HCT116 (cell line): ENCODE measurements at regions not wholly inside any gene's neighbourhood (a gene's known extent, or its start where the extent isn't known, plus 50 kb on each side); places are given as distances from the start of the nearest gene placed in this dataset.

Experiments
- CEBPB ChIP-seq: IDR thresholded peaks from 2 replicates; pipeline ENCODE4 v1.6.1; 2012; ENCODE audit warnings: low read depth
- POLR2A ChIP-seq: IDR thresholded peaks from 2 replicates; pipeline ENCODE4 v1.7.0; 2011; ENCODE audit warnings: borderline replicate concordance; ENCODE audit not compliant: insufficient read depth, insufficient read length; ENCODE audit errors: extremely low read depth
- YY1 ChIP-seq: IDR thresholded peaks from 2 replicates; pipeline ENCODE4 v1.6.1; 2011; ENCODE audit warnings: low read length, low read depth, moderate library complexity, mild to moderate bottlenecking; ENCODE audit not compliant: insufficient replicate concordance; ENCODE audit errors: extremely low read depth
- TF ChIP-seq, protein P1 (sequence below), 3 experiments: fragments of 200-600 bp in 1 of 3; sonication (generic) in 1 of 3; IDR thresholded peaks in 2 of 3; conservative IDR thresholded peaks in 1 of 3; 2 replicates each; pipeline ENCODE4 v1.5.1; 2012 to 2017; ENCODE audit warnings: low read depth in 2 of 3, low read length in 2 of 3, antibody characterized with exemption in 1 of 3, borderline replicate concordance in 1 of 3, control low read depth in 1 of 3, mild to moderate bottlenecking in 1 of 3, mixed read lengths in 1 of 3, mixed run types in 1 of 3, moderate library complexity in 1 of 3; ENCODE audit not compliant: insufficient read depth in 1 of 3
- TF ChIP-seq, protein P2 (sequence below): IDR thresholded peaks from 2 replicates; pipeline ENCODE4 v1.6.1; 2012; ENCODE audit warnings: low read depth

DNA sequence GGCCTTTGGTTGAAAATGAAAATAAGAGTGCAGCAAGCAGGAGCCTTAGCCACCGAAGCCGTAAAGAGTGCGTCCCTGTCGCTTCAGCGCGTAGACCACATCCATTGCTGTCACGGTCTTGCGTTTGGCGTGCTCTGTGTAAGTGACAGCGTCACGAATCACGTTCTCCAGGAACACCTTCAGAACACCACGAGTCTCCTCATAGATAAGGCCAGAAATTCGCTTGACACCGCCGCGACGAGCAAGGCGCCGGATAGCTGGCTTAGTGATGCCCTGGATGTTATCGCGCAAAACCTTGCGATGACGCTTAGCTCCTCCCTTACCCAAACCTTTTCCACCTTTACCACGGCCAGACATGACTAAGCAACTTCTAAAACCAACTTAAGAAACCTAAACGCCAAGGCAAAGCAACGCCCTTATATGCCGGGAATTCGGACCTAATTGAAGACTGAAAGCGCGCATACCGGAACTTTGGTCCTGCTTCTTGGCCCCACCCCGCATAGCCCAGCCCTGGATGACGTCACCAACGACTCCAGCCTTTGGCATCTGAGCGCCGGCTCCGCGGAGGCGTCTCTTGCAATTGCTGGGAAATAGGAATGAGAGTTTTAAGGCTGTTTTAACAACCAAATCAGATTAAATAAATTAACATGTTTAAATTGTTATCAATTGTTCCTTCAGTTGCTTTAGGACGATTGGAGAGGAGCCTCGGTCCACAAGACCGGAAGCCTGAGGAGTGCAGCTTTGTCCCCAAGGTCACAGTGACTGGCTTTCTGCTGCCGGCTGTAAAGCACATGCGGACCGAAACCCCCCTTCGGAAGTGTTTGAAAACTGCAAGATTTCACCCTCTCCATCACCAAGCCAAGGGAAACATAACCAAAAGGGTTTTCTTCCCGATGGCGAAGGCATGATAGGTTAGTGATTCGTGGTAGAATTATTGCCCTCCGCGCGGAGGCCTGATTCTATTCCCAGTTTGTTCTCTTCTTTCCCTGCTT, 79.6 kb upstream of the BTN3A2 start:
- TF ChIP-seq, protein P1, sequence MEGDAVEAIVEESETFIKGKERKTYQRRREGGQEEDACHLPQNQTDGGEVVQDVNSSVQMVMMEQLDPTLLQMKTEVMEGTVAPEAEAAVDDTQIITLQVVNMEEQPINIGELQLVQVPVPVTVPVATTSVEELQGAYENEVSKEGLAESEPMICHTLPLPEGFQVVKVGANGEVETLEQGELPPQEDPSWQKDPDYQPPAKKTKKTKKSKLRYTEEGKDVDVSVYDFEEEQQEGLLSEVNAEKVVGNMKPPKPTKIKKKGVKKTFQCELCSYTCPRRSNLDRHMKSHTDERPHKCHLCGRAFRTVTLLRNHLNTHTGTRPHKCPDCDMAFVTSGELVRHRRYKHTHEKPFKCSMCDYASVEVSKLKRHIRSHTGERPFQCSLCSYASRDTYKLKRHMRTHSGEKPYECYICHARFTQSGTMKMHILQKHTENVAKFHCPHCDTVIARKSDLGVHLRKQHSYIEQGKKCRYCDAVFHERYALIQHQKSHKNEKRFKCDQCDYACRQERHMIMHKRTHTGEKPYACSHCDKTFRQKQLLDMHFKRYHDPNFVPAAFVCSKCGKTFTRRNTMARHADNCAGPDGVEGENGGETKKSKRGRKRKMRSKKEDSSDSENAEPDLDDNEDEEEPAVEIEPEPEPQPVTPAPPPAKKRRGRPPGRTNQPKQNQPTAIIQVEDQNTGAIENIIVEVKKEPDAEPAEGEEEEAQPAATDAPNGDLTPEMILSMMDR (IDR thresholded peaks at IDR 0.05 in 2 of 3, conservative IDR thresholded peaks at IDR 0.05 in 1 of 3; ENCODE audit: borderline replicate concordance in 1 of 3, insufficient read depth in 1 of 3, low read depth in 2 of 3, low read length in 2 of 3) = no peak
- TF ChIP-seq, protein P2, sequence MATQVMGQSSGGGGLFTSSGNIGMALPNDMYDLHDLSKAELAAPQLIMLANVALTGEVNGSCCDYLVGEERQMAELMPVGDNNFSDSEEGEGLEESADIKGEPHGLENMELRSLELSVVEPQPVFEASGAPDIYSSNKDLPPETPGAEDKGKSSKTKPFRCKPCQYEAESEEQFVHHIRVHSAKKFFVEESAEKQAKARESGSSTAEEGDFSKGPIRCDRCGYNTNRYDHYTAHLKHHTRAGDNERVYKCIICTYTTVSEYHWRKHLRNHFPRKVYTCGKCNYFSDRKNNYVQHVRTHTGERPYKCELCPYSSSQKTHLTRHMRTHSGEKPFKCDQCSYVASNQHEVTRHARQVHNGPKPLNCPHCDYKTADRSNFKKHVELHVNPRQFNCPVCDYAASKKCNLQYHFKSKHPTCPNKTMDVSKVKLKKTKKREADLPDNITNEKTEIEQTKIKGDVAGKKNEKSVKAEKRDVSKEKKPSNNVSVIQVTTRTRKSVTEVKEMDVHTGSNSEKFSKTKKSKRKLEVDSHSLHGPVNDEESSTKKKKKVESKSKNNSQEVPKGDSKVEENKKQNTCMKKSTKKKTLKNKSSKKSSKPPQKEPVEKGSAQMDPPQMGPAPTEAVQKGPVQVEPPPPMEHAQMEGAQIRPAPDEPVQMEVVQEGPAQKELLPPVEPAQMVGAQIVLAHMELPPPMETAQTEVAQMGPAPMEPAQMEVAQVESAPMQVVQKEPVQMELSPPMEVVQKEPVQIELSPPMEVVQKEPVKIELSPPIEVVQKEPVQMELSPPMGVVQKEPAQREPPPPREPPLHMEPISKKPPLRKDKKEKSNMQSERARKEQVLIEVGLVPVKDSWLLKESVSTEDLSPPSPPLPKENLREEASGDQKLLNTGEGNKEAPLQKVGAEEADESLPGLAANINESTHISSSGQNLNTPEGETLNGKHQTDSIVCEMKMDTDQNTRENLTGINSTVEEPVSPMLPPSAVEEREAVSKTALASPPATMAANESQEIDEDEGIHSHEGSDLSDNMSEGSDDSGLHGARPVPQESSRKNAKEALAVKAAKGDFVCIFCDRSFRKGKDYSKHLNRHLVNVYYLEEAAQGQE = no peak
- peak; percentile 98 for TF ChIP-seq POLR2A
- no peak for TF ChIP-seq CEBPB
- TF ChIP-seq YY1 = no peak
